GM18870 (cell line): ENCODE measurements at regions not wholly inside any gene's neighbourhood (a gene's known extent, or its start where the extent isn't known, plus 50 kb on each side); places are given as distances from the start of the nearest gene placed in this dataset.
"Not testable (repeated sequence)": the region's sequence is repeated elsewhere in the genome, so short reads cannot be mapped to it uniquely, and the experiment has no call there.

Experiments used
- ATAC-seq: cut with Tn5 transposase; IDR thresholded peaks from one replicate; pipeline ENCODE4 v1.9.1; 2021; ENCODE audit warnings: moderate library complexity; ENCODE audit not compliant: unreplicated experiment

- no peak for ATAC-seq
Measured at GRCh38 chr5:39716532-39717028, 291.8 kb upstream of the DAB2 start.

GRCh38 chr5:39714036-39714698 is 289.4 kb upstream of the DAB2 start:
- ATAC-seq, result no peak

- no peak for ATAC-seq
Measured at GRCh38 chr5:39713250-39713916, 288.6 kb upstream of the DAB2 start.

- ATAC-seq, result no peak
Measured at GRCh38 chr5:39712316-39713249, 287.8 kb upstream of the DAB2 start.

- no peak for ATAC-seq
Measured at GRCh38 chr5:39711821-39712220, 287.0 kb upstream of the DAB2 start.

GRCh38 chr5:39709032-39709431 is 284.3 kb upstream of the DAB2 start:
- no peak for ATAC-seq

GRCh38 chr5:39702928-39703327 is 278.1 kb upstream of the DAB2 start:
- no peak for ATAC-seq

GRCh38 chr5:39700523-39700922 is 275.7 kb upstream of the DAB2 start:
- ATAC-seq, result no peak

- no peak for ATAC-seq
Measured at GRCh38 chr5:39698838-39699560, 274.2 kb upstream of the DAB2 start.

- ATAC-seq, result no peak
Measured at GRCh38 chr5:39697881-39698280, 273.1 kb upstream of the DAB2 start.

- ATAC-seq, result no peak
Measured at GRCh38 chr5:39696672-39697398, 272.1 kb upstream of the DAB2 start.

GRCh38 chr5:39691993-39692392 is 267.2 kb upstream of the DAB2 start:
- ATAC-seq, result no peak

GRCh38 chr5:39691136-39691535 is 266.4 kb upstream of the DAB2 start:
- no peak for ATAC-seq

- no peak for ATAC-seq
Measured at GRCh38 chr5:39689919-39690318, 265.1 kb upstream of the DAB2 start.

- ATAC-seq, result not testable (repeated sequence)
Measured at GRCh38 chr5:39687924-39688323, 263.1 kb upstream of the DAB2 start.

GRCh38 chr5:39680213-39680612 is 255.4 kb upstream of the DAB2 start:
- ATAC-seq, result no peak

GRCh38 chr5:39678534-39678933 is 253.8 kb upstream of the DAB2 start:
- ATAC-seq, result no peak

GRCh38 chr5:39675676-39676075 is 250.9 kb upstream of the DAB2 start:
- ATAC-seq, result no peak

GRCh38 chr5:39674209-39675082 is 249.7 kb upstream of the DAB2 start:
- no peak for ATAC-seq
